Activated T-cell treated with anti-CD3 and anti-CD28 coated beads for 4 hours (primary cell): ENCODE measurements at regions not wholly inside any gene's neighbourhood (a gene's known extent, or its start where the extent isn't known, plus 50 kb on each side); places are given as distances from the start of the nearest gene placed in this dataset.
"Not testable (repeated sequence)": the region's sequence is repeated elsewhere in the genome, so short reads cannot be mapped to it uniquely, and the experiment has no call there.

Experiments
- DNase-seq: peaks from one replicate; pipeline ENCODE4 v3.0.0-alpha.2; 2020

GRCh38 chr17:72566671-72567484 lies 446.1 kb downstream of the SOX9 start:
- no peak for DNase-seq

GRCh38 chr17:72567774-72568173 lies 447.0 kb downstream of the SOX9 start:
- no peak for DNase-seq

GRCh38 chr17:72569148-72569946 lies 448.5 kb downstream of the SOX9 start:
- no peak for DNase-seq

- no peak for DNase-seq
Observed at GRCh38 chr17:72571813-72572396, 451.1 kb downstream of the SOX9 start.

GRCh38 chr17:72572604-72573491 lies 452.0 kb downstream of the SOX9 start:
- no peak for DNase-seq

GRCh38 chr17:72573492-72573801 lies 452.6 kb downstream of the SOX9 start:
- DNase-seq: not testable (repeated sequence)

GRCh38 chr17:72574675-72575510 lies 454.1 kb downstream of the SOX9 start:
- DNase-seq: no peak

GRCh38 chr17:72575542-72576233 lies 454.9 kb downstream of the SOX9 start:
- DNase-seq: no peak

GRCh38 chr17:72576289-72576759 lies 455.5 kb downstream of the SOX9 start:
- DNase-seq: no peak

GRCh38 chr17:72578817-72579470 lies 458.1 kb downstream of the SOX9 start:
- no peak for DNase-seq

- DNase-seq: no peak
Observed at GRCh38 chr17:72579990-72580320, 459.1 kb downstream of the SOX9 start.

GRCh38 chr17:72580321-72581127 lies 459.7 kb downstream of the SOX9 start:
- no peak for DNase-seq

- DNase-seq: no peak
Observed at GRCh38 chr17:72587156-72587555, 466.3 kb downstream of the SOX9 start.

GRCh38 chr17:72587773-72588511 lies 467.1 kb downstream of the SOX9 start:
- DNase-seq: no peak

GRCh38 chr17:72588561-72588960 lies 467.7 kb downstream of the SOX9 start:
- no peak for DNase-seq

GRCh38 chr17:72588961-72589360 lies 468.1 kb downstream of the SOX9 start:
- DNase-seq: no peak

GRCh38 chr17:72590382-72590781 lies 469.6 kb downstream of the SOX9 start:
- DNase-seq: no peak

- no peak for DNase-seq
Observed at GRCh38 chr17:72590882-72591281, 470.1 kb downstream of the SOX9 start.
